Uterus (tissue), 2 donors: ENCODE measurements at regions not wholly inside any gene's neighbourhood (a gene's known extent, or its start where the extent isn't known, plus 50 kb on each side); places are given as distances from the start of the nearest gene placed in this dataset.

Source experiments
- CTCF ChIP-seq, 4 experiments: fragments of 200-600 bp in 2 of 4; fragments of 450-650 bp in 2 of 4; sonication (generic) in 2 of 4; IDR thresholded peaks; one replicate each; pipeline ENCODE4 v1.5.1; 2016 to 2019; ENCODE audit warnings: antibody characterized with exemption in 4 of 4, mild to moderate bottlenecking in 2 of 4, moderate library complexity in 1 of 4
- POLR2A ChIP-seq, 2 donors: fragments of 450-650 bp; IDR thresholded peaks; one replicate each; pipeline ENCODE4 v1.6.1; 2016; ENCODE audit warnings: antibody characterized with exemption in 2 of 2, mild to moderate bottlenecking in 1 of 2, moderate library complexity in 1 of 2

- TF ChIP-seq CTCF (IDR thresholded peaks at IDR 0.05) (no peak), POLR2A (IDR thresholded peaks at IDR 0.05) (no peak)
Measured at GRCh38 chr3:66561367-66561766, 60.5 kb upstream of the LRIG1 start.
